ENCODE measurements at regions not wholly inside any gene's neighbourhood (a gene's known extent, or its start where the extent isn't known, plus 50 kb on each side); places are given as distances from the start of the nearest gene placed in this dataset.

DNA sequence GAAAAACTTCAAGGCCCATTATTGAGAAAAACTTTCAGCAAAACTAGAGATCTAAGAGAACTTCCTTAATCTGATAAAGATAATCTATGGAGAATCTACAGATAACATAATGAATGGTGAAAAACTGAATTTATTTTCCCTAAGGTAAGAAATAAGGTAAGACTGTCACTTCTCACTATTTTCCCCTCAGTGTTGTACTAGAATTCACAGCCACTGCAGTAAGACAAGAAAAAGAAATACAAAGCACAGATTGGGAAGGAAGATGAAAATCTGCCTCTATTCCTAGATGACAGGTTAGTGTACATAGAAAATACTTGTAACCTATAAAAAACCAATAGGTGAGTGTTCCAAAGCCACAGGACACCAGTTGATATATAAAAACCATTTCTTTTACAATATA, 220.7 kb upstream of the SHH start:
- DNase-seq (ENCODE audit: low spot score): no peak

DNA sequence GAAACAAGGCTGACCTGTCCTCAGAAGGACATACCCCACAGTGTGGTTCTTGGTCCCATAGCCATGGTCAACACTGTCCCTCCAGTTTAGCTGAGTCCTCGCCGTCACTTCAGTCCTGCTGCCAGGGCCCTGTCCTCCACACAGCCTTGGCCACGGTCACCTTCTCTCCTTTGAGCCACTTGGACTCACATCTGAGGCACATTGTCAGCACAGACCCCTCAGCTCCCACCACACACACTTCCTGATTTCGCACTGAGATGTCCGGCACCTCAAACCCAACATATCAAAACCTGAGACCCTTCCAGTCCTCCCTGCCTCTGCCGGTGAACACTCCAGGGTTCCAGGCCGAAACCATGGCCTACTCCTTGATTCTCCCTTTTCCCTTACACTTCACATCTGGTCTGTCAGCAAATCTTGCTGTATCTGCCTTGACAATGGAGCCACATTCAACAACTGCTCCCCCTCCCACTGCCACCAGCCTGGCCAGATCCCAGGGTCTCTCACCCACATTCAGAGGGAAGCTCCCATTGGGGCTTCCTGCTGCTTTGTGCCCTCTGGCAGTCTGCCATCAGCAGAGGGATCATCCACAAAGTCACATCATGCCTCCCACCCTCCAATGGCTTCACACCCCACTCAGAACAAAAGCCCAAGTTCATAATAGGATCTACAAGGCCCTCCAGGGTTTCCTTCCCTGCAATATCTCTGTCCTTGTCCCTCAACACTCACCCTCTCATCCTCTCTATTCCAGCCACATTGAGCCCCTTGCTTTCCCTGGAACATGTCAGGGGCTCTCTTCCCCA, 219.6 kb upstream of the SHH start:
- DNase-seq (ENCODE audit: low spot score): no peak

DNA sequence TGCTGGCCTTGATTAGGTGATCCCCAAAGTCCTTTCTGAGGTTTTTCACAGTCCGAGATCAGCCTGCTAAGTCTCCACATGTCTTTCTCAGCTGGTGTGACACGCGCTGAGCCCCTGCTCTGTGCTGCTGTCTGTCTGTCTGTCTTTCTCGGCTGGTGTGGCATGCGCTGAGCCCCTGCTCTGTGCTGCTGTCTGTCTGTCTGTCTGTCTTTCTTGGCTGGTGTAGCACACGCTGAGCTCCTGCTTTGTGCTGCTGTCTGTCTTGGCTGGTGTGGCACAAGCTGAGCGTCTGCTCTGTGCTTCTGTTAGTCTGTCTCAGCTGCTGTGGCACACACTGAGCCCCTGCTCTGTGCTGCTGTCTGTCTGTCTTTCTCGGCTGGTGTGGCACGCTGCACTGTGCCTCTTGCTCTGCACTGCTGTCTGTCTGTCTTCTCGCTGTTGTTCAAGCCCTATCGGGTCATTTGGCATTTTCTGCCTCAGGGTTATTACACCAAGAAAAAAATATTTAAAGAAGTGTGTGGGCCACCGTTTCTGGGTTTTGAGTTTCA, 217.3 kb upstream of the SHH start:
- DNase-seq (ENCODE audit: low spot score): no peak

DNA sequence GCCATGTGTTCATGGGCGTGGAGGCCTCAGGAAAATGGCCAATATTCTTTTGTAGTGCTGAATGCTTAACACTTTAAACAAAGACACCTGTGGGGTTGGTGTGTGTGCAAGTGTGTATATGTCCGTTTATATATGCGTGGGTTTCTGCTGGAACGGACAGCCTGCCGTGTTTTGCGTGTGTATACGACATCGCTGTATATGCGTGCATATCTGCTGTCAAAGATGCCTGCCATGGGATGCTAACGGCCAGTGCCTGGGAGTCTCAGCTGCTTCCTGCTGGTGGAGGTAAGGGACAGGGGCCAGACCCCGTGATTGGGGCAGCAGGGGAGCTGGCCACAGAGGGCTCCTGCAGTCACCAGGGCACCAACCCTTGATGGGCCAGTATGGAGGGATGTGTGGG, 216.3 kb upstream of the SHH start:
- DNase-seq (ENCODE audit: low spot score): no peak

DNA sequence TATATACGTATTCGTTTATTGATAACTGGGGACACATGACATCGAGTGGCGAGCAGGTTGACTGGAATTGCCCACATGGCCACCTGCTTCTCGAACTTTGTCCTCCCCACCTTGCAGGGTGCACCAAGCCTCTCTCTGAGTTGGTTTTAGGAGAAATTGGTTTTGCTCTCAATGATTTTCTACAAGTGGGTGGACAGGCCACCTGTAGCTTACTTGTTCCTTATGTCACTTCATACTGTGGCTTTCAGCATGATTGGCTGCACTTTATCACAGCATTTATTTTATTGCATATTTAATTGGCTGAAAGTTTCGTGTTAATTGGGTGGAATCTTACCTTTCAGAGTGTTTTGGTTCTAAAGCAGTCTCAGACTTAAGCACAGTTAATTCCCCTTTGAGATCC, 215.6 kb upstream of the SHH start:
- DNase-seq (ENCODE audit: low spot score): no peak

DNA sequence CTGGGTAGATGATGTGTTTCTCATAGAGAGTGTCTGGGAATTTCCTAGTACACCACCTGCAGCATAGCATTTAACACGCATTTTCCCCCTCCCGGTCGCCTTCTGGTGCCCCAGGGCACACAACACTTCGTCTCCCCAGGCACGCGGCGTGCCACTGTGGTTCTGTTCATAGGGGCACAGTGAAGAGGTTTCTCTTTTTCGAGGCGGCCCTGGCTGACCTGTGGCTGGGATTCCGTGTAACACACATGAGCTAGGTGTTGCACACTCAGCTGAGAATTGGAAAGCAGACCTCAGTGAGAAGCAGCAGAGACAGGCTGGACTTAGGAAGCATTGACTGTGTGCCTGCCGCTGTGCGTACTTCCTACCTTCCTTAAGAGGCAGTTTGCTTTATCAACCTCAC, 214.3 kb upstream of the SHH start:
- DNase-seq (ENCODE audit: low spot score): no peak

DNA sequence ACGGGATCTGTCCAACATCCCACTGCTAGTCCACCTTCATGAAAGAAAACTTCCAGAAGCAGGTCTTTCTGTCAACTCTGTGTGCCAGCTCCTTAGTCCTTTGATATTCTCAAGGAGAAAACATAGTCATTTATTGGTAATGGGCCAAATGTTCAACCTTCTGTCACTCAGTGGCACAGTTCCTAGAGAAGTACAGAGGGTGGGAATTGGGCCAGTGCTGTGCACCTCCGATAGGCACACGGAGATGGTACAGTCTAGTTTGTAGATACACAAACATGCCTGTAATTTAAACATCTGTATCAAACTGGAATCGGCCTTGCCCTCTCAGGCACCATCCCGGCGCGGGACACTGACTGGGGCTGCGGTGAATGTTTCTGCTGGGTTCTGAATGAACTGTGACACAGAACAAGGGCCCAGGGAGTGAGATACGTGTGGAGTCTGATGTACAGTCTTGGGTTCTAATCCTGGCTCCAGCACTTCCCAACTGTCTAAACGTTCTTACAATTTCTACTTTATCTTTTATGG, 213.9 kb upstream of the SHH start:
- no peak for DNase-seq (ENCODE audit: low spot score)

DNA sequence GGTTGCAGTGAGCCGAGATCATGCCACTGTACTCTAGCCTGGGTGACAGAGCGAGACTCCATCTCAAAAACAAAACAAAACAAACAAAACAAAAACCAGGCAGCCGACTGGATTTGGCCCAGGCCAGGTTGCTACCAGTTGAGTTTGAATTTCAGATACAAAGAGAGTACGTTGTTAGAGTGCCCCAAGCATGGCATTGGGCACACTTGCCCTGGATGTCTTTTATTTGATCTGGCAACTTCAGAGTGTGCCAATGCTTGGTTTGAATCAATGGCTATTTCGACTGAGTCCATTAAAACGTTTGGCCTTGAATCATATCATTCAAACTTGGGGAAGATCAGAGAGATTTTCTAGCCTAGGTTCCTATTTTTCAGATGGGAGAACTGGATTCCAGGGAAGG, 213.4 kb upstream of the SHH start:
- no peak for DNase-seq (ENCODE audit: low spot score)

DNA sequence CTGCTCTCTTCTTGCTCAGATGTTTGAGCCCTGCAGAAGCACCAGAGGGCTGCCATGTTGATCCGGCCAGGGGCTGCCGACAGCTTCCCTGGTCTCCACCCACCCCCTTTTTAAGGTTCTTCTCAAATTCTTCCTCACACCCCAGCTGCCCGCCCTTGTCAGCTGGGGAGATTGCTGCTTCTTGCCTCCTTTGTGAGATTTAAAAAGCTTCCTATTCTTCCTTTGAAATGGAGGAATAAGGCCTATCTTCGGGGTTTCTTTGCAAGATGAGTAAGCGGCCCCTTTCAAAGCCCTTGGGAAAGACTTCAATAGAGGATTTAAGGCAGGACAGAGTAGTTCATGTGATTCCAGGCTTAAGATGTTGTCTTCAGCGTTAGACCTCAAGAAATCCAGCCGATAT, 211.9 kb upstream of the SHH start:
- DNase-seq (ENCODE audit: low spot score): no peak

DNA sequence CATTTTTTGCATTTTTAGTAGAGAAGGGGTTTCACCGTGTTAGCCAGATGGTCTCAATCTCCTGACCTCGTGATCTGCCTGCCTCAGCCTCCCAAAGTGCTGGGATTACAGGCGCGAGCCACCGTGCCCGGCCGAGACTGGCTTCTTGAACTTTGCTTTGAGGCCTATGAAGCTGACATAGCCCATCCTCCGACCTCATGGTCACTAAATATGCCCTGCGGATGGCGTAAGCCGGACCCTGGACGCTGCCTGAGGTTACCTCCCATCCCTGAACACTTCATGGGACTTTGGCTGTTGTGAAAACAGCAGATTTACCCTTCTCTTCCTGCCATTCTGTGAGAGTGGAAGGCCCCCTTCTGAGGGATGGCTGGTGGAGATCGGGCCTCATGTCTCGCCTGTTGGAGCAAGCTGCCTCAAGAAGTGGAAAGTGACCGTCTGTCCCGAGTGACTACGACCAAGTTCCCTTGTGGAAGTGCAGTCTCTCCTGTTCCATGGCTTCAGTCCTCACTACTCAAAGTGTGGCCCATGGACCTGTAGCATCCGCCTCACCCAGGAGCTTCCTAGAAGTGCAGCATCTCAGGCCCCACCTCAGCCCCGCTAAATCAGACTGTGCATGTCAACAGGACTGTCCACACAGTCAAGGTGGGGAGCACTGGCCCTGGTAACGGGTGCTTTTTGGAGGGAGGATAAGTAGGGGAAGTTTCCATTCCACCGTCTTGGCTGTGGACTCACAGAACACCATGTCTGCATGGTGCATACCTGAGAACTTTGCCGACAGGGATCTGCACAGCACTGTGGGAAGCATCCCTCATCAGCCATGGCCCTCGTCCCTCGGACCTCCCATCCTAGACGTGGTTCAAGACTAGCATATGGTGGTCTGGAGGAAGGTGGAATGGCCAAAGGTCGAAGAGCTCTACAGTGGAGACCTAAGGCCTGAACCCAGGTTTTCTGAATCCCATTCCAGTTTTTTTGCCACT, 210.5 kb upstream of the SHH start:
- DNase-seq (ENCODE audit: low spot score): no peak

DNA sequence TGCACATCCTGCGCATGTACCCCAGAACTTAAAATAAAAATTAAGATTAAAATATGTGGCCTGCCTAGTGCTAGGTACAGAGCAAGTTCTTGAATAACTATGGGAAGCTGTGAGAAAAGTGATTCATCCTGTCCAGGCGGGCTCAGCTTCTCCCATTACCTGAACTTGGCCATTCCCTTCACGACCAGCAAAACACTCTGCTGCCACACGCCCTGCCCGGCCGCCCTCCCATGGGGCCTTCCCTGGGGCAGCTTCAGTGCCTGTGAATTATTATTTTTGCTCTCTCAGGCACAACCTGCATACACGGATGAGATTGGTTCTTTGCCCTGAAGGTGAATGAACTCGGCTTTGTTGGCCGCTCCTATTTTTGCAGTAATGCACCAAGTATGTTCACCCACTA, 209.2 kb upstream of the SHH start:
- no peak for DNase-seq (ENCODE audit: low spot score)

DNA sequence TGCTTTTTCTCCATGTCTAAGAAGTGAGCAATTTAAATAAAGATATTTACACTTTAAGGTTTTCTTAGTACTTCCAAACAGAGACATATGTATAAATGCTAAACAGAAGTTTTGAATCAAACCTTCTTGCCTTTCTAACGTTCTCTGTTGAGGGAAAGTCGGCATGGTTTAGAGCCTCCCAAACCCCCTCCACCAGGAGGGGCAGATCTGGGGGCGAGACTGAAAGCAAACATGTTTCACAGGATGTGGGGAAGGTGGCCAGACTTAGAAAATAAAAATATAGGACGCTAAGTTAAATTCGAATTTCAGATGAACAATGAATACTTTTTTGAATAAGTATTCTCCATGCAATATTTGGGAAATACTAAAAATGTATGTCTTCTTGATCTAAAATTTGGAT, 208.3 kb upstream of the SHH start:
- no peak for DNase-seq (ENCODE audit: low spot score)

DNA sequence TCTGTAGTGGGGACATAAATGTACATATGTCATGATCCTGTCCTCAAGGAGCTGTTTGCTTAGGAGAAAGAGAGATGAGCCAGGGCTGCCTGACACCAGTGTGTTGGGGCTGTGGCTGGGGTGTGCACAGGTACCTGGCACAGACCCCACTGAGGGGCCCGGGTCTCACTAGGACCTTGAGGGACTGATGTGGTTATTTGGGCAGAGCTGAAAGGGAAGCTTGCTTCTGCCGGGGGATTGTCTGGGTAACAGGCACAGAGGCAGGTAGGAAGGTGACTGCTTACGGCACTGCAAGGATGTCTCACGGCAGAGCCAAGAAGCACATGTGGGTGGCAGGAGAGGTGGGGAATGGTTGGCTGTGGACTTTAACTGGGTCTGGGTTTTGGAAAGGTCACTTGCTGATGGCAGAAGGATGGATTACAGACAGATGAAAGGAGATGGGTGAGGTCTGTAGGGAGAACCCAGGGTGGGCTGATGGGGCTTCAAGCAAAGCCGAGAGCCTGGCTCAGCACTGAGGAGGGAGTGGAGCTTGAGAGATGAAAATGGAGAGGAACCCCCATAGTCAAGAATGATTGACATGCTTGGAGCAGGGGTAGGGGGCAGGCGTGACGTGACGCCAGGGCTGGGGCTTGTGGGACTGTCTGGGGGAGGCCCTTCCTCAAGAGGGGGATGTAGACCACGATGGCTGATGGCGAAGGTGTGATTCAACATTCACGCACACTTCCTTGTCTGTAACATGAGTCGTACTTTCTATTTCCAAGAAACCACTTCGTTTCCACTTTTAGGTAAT, 207.7 kb upstream of the SHH start:
- no peak for DNase-seq (ENCODE audit: low spot score)

DNA sequence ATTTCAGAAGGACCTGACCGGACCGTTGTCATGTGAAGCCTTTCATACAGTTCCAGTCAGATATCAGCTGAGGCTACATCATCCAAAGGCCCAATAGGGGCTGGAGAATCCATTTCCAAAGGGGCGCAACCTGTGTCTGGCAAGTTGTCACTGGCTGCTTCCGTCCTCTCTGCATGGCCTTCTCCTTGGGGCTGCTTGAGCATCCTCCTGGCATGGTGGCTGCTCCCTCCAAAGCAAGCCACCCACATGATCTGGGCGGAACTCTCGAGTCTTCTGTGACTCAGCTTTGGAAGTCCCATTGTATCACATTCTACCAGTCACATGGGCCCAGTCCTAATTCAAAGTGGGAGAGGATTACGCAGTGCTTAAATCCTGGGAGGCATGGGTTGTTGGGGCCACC, 207.0 kb upstream of the SHH start:
- DNase-seq (ENCODE audit: low spot score): no peak

DNA sequence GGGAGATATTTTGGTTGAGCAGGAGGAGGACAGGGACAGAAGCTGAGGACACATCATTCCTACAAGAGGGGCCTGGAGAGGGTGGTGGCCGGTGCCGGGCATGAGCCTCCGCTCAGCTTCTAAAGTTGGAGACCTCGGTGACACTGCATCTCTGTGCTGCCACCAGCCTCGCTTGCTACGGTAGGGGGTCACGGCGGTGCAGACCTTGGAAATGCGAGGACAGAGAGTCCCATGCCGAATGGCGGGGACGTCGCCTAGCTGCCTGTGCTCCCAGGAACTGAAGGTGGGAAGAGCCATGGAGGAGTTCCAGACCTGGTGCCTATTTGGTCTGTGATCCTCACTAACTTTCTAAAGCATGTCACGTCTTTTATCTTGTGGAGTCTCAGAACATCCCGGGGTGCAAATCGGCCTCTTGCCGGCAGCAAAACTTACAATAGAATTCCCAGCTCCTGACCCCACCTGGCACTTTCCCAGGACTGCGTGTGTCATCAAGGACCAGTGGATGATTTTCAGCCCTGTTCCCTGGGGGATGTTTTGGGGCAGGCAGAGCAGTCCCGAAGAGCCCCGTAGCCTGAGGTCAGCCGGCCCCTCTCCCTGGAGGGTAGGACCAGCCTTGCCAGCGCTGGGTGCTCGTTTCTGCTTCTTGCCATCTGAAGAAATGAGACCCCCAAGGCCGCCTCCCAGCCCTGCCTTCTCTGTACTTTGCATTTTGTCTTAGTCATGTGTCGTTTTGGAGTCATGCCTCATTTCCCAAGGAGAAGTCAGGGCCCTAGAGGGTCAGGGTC, 205.8 kb upstream of the SHH start:
- DNase-seq (ENCODE audit: low spot score): no peak

DNA sequence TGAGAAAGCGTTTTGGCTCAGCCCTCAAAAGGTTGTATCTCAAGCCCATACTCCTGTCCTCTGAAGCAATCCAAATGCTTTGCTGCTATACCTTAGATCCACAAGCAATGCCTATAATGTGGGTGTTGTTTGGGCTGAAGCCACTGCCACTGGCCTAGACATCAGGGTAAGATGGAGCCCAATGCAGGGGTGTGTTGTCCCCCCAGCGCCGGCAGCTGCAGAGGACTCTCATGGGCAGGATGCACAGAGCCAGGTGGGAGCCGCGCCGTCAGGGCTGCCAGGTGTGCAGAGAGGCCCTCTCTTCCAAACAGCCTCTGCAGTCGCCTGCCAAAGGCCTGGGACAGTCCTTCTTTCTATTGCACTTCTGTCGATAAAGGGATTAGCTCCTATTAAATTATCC, 205.2 kb upstream of the SHH start:
- DNase-seq (ENCODE audit: low spot score): no peak

DNA sequence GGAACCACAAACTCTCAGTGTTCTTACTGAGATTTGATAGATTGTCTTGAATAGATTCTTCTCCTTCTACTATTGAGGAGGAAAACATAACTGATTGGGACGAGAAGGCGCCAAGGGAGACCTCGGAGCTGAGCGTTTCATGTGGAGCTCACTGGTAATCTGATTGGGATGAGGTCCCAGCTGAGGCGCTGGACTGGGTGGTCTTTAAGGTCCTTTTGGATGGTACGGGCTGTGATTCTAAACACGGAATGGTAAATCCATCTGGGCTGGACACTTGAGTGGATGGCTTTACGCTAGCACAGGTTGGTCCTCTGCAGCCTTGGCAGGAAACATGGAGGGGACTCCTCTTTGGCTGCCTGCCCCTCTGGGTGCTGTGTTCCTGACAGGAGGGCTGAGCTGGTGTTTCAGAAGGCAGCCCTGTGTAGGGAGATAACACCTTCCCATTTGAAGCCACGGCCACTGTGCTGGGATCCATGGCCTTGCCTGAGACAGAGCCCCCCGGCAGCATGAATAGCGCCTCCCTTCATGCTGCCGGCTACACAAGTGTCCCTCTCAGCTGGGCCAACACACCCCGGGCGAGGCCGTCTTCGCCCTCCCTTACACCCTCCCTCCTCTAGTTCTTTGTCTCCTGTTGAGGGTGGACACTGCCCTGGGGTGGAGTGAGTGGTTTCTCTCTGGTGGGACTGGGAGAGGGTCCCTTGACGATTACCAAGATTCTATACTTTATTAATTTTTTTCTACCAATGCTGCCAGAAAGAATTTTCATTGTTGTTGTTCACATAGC, 203.2 kb upstream of the SHH start:
- DNase-seq (ENCODE audit: low spot score): no peak

DNA sequence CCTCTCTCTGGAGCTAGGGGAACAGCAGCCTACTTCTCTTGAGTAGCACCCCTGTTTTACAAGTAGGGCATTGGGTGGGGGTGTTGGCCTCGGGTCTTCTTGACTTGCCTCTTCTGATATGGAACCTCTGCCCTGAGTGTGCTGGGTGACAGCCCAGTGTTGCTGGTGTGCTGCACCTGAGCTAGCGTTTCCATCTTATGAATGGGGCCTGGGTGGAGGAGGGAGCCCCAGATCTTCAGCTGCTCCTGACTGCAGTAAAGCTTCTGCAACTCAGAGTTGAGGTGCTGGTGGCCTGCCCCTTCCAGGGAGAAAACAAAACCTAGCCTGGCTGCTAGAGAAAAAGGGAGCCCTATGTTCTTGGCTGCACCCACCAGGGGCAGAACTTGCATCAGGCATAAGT, 202.5 kb upstream of the SHH start:
- DNase-seq (ENCODE audit: low spot score): no peak

DNA sequence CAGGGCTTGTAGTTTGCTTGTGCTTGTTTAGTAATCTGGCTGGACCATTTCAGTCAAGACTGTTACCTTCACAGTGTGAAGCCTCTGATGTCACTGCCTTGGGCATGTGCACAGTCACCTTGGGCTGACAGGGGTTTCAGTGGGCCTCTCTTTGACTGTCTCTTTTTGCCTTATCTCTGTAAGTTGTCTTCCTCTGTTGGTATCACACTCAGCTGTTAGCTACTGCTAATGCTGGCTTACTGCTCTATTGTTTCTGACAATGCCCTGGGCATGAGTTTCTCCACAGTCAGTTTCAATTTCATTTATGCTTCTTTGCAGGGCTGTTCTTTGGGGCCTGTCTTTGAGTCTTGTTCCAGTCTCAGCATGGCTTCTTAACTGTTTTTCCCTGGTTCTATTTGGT, 201.9 kb upstream of the SHH start:
- DNase-seq (ENCODE audit: low spot score): no peak

DNA sequence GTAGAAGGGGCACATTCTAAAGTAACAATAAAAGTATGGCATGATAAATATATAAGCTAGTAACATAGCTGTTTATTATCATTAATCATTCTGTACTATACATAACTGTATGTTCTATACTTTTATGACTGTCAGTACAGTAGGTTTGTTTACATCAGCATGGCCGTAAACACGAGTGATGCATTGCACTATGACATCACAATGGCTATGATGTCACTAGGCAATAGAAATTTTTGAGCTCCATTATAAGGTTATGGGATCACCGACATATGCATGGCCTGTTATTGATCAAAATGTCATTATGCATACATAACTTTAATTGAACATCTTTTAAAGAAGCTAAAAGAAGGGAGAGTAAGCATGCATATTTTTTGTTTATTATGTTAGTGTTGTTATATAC, 200.1 kb upstream of the SHH start:
- DNase-seq (ENCODE audit: low spot score): no peak

Measured in activated CD4-positive, alpha-beta T cell treated with anti-CD3 and anti-CD28 coated beads, Interleukin-2, Interleukin-4, amounts not matched to agents 100 ng/mL and 50 ng/mL, durations not matched to agents 16 hours and 8 hours (primary cell).